H1 (cell line): ENCODE measurements at regions not wholly inside any gene's neighbourhood (a gene's known extent, or its start where the extent isn't known, plus 50 kb on each side); places are given as distances from the start of the nearest gene placed in this dataset.

Experiments used
- ATF3 ChIP-seq: IDR thresholded peaks from 2 replicates; pipeline ENCODE4 v1.6.1; 2011; ENCODE audit warnings: low read depth, mild to moderate bottlenecking, low read length; ENCODE audit not compliant: insufficient read depth
- CHD7 ChIP-seq: fragments of 300-600 bp; sonication (generic); IDR thresholded peaks from 2 replicates; pipeline ENCODE4 v1.7.1; 2012; ENCODE audit warnings: low read length, moderate library complexity, mild to moderate bottlenecking, inconsistent platforms; ENCODE audit not compliant: insufficient replicate concordance
- EGR1 ChIP-seq: IDR thresholded peaks from 2 replicates; pipeline ENCODE4 v1.6.1; 2011; ENCODE audit warnings: low read depth, low read length, borderline replicate concordance
- EZH2 ChIP-seq: fragments of 200-600 bp; sonication (generic); IDR thresholded peaks from 2 replicates; pipeline ENCODE4 v1.7.1; 2012; ENCODE audit warnings: low read depth, mild to moderate bottlenecking, moderate library complexity, low read length, inconsistent platforms; ENCODE audit not compliant: severe bottlenecking
- KDM5A ChIP-seq: fragments of 200-600 bp; IDR thresholded peaks from 2 replicates; pipeline ENCODE4 v1.7.1; 2012; ENCODE audit warnings: mild to moderate bottlenecking, low read length, inconsistent platforms, mixed read lengths
- SP4 ChIP-seq: IDR thresholded peaks from 2 replicates; pipeline ENCODE4 v1.6.1; 2012; ENCODE audit warnings: low read length, inconsistent platforms
- SUZ12 ChIP-seq: fragments of 200-600 bp; sonication (generic); IDR thresholded peaks from 2 replicates; pipeline ENCODE4 v1.6.1; 2012; ENCODE audit warnings: mild to moderate bottlenecking, inconsistent platforms, low read length, moderate library complexity, mixed read lengths

- TF ChIP-seq CHD7, result no peak
- TF ChIP-seq SP4, result no peak
- no peak for TF ChIP-seq KDM5A
- no peak for TF ChIP-seq SUZ12
- TF ChIP-seq ATF3, result no peak
- no peak for TF ChIP-seq EZH2
- TF ChIP-seq EGR1, result no peak
Measured at GRCh38 chr11:25730230-25730629, 601.7 kb upstream of the ANO3 start (continued).
